NCI-H2196 treated with DMSO at 0.1 percent for 48 hours (cell line): ENCODE measurements at regions not wholly inside any gene's neighbourhood (a gene's known extent, or its start where the extent isn't known, plus 50 kb on each side); places are given as distances from the start of the nearest gene placed in this dataset.
"Not testable (repeated sequence)": the region's sequence is repeated elsewhere in the genome, so short reads cannot be mapped to it uniquely, and the experiment has no call there.

Experiments
- DNase-seq: peaks from one replicate; lab custom pipeline; 2025; ENCODE audit not compliant: unreplicated experiment; lab: John Stamatoyannopoulos, UW

DNA sequence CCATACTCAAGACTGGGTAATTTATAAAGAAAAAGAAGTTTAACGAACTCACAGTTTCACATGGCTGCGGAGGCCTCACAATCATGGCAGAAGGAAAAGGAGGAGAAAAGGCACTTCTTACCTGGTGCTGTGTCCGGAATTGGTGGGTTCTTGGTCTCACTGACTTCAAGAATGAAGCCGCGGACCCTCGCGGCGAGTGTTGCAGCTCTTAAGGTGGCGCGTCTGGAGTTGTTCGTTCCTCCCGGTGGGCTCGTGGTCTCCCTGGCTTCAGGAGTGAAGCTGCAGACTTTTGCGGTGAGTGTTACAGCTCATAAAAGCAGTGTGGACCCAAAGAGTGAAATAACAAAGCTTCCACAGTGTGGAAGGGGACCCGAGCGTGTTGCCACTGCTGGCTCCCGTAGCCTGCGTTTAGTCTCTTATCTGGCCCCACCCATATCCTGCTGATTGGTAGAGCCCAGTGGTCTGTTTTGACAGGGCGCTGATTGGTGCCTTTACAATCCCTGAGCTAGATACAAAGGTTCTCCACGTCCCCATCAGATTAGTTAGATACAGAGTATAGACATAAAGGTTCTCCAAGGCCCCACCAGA is 846.0 kb downstream of the CDH18 start:
- DNase-seq, result not testable (repeated sequence)

GRCh38 chr5:19142713-19143414 is 845.1 kb downstream of the CDH18 start:
- not testable (repeated sequence) for DNase-seq

DNA sequence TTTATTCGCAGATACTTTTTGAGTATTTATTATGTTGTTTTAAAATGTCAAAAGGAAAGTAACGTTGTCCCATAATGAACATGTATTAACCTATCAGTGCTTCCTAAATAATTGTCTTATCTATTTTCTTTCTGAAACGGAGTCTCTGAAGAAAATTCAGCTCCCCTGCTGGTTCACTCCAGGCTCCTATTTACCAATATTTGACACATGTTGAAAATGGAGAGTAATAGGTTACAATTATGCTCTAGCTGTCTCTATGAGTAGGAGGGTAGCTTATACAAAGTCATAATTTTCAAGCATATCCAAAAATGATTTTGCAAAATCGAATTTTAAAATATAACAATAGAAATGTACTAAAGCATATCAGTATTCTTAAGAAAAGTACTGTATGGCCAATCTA is 844.1 kb downstream of the CDH18 start:
- no peak for DNase-seq

DNA sequence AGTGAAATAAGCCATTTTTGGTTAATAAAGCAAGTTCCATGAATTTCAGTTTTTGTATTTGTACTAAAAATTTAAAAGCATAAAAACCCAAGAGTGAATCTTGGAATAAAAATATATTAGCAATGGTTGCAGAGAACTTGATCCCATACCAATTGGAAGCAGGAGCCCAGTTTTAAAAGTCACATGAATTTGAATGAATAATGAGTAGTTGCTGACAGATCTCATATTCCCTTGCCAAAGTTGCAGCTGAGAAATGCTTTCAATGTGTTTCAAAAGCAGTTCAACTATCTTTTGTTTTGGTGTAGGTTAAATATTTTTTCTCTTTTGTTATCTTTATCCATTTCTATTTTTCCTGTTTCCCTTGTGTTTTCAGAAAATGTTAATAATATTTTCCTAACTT is 818.6 kb downstream of the CDH18 start:
- no peak for DNase-seq

DNA sequence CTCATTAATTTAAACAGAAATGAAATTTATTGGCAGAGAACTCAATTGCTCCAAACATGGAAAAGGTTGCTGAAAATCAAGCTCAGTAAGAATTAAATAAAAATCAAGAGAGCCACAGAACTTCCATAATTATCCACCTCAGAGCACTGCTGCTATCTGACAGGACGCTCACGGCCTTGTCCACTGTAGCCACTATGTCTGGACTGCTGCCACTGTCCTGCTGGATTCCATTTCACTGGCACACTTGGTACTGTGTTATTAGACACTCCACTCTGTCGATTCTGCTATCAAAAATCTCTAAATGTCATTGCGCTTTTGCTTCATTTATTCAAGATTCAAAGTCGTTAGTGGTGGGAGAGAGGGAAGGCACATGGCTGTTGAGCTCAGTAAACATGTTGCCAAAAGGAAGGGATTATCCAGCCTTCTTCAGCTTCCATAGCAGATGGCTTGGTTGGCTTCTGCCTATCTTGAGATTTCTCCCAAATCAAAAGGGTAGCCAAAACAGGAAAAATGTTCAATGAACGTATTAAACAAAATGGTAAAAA is 815.0 kb downstream of the CDH18 start:
- no peak for DNase-seq

DNA sequence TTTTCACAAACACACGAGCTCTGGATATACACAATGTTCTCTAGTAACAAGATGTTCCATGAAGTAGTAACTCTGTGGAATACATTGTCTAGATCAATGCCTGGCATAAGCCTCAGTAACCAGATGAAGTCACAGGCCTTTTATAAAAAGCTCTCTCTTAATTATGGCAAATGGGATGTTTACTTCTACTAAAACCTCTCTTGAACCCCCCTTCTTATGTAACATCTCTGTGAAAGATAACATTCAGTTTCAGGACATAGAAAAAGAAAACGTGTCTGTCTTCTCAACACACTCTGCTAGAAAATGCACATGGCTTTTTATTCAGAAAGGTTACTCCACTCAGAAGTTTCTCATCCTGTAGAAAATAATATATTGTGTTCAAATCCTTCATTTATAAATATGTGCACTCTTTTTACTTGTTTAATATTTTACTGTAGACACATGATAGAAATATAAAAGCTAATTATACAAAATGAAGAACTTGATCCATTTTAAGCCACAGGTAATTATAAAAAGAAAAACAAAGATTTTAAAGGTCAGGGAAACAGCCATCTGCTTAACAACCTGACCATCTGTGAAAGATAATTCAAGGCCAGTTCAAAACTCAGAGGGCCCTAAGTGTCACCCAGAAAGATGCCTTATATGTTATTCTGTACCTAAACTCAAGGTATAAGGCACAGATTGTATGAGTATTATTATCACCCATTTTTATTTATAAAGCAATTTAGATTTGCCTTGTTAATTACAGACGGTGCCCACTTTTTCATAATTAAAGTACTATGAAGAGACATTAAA is 812.0 kb downstream of the CDH18 start:
- DNase-seq, result no peak

GRCh38 chr5:19179571-19179970 is 808.4 kb downstream of the CDH18 start:
- DNase-seq, result no peak

- no peak for DNase-seq
Observed at GRCh38 chr5:19189176-19189575, 798.8 kb downstream of the CDH18 start.

DNA sequence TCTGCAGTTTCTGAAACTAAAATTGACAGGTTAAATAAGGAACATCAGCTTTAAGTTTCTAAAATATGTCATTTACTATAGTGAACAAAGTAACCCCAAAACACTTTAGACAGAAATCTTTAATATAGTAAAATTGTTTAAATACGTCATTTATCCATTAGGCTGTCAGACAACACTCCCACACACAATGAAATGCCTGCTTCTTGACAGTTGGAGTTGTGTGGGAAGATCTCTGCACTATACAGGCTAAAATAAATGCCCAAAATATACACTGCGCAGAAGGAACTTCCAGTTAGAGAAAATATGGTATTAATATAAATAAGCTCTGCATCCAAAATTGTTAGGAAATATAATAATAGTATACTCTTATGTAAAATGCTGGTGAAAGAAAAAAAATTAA is 794.4 kb downstream of the CDH18 start:
- DNase-seq, result no peak

- DNase-seq, result no peak
Observed at GRCh38 chr5:19196631-19197030, 791.4 kb downstream of the CDH18 start.

- no peak for DNase-seq
Observed at GRCh38 chr5:19200251-19200650, 787.7 kb downstream of the CDH18 start.

GRCh38 chr5:19208397-19208796 is 779.6 kb downstream of the CDH18 start:
- DNase-seq, result no peak

DNA sequence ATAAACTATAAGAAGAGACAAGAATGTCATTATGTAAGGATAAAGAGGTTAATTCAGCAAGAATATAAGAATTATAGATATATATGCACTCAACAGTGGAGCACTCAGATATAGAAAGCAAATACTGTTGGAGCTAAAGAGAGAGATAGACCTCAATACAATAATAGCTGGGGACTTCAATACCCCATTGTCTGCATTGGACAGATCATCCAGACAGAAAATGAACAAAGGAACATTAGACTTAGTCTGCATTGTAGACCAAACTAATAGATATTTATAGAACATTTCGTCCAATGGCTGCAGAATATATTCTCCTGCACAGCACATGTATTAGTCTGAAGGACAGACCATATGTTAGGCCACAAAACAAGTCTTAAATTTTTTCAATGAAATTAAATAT is 777.1 kb downstream of the CDH18 start:
- no peak for DNase-seq

DNA sequence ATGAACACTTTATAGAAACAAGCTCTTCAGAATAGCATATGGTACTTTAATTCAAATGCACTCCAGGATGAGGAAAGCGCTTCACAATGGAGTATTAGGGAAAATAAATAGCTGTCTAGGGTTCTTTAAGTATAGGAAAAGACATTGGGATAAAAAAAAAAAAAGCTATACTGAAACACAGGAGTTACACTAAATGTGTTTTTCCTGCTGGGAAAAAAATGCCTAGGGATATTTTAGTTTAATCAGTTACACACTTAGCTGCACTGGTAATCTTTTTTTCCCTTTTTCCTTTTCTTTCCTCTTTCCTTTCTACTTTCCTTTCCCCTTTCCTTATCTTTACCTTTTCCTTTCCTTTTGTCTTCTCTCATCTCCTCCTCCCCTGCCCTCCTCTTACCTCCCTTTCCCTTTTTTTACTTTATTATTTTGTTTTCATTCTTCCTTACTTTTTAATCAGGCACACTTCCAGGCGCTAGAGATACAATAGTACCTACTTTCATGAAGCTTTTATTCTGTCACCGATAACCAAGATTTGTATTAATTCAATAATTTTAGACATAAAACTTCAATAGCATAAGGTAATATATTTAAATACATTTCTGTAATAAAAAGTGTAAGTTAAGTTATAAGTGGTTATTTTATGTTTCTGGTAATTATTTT is 758.7 kb downstream of the CDH18 start:
- no peak for DNase-seq

DNA sequence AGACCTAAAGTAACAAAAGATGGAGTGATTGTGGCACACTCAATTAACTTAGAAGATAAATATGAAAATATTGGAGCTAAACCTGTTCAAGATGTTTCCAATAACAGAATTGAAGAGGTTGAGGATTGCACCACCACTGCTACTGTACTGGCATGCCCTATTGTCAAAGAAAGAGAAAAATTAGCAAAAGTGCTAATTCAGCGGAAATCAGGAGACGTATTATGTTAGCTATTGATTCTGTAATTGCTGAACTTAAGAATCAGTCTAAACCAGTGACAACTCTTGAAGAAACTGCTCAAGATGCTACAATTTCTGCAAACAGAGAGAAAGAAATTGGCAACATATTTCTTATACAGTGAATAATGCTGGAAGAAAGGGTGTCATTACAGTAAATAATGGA is 754.4 kb downstream of the CDH18 start:
- no peak for DNase-seq

DNA sequence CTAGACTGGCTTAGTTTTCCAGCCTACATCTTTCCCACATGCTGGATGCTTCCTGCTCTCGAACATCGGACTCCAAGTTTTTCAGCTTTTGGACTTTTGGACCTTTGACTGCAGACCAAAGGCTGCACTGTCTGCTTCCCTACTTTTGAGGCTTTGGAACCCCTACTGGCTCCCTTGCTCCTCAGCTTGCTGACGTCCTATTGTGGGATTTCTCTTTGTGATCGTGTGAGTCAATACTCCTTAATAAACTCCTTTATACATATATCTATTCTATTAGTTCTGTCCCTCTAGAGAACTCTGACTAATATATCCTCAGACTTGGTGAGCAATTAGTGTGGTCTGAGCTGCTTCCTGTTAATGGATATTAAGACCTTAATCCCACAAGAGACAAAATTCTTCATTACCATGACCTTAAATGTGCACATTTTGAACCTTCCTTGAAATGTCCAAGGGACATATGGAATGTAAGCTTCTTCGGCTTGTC is 752.9 kb downstream of the CDH18 start:
- no peak for DNase-seq

DNA sequence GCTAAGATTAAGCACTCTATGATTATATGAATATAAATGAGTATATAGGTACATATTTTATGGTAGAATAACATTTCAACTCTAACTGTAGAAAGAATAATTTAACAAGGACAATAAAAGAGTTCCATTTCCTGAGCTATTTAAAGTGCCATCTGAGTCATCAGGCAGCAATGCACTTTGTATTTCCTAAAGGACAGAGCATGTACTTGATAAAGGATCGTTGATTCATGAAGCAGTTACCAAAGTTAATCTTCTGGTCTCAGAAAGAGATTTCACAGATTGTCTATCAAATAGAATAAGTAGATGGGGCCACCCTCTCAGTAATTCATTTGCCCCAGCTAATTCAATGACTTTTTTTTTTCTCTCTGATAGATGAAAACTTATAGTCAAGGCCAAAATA is 747.8 kb downstream of the CDH18 start:
- no peak for DNase-seq

GRCh38 chr5:19241690-19242089 is 746.3 kb downstream of the CDH18 start:
- DNase-seq, result no peak

- not testable (repeated sequence) for DNase-seq
Observed at GRCh38 chr5:19246191-19246590, 741.8 kb downstream of the CDH18 start.

- DNase-seq, result no peak
Observed at GRCh38 chr5:19247302-19247701, 740.7 kb downstream of the CDH18 start.

GRCh38 chr5:19256036-19256435 is 732.0 kb downstream of the CDH18 start:
- no peak for DNase-seq
